Fibroblast of lung (primary cell): ENCODE measurements at regions not wholly inside any gene's neighbourhood (a gene's known extent, or its start where the extent isn't known, plus 50 kb on each side); places are given as distances from the start of the nearest gene placed in this dataset.

ENCODE experiments used
- DNase-seq, 2 donors: peaks; one replicate each; pipeline versions ENCODE4 v3.0.0 to v3.0.0-alpha.2; 2010; ENCODE audit warnings: low read depth in 2 of 2
- H2AFZ ChIP-seq: 2 replicates; pipeline ENCODE4 v1.5.1; 2012; ENCODE audit warnings: low read length, control low read depth, inconsistent platforms
- H3K27ac ChIP-seq: 2 replicates; pipeline ENCODE4 v1.5.1; 2011; ENCODE audit warnings: low read length, control low read depth; ENCODE audit not compliant: insufficient read depth
- H3K27me3 ChIP-seq: 2 replicates; pipeline ENCODE4 v1.5.1; 2011; ENCODE audit warnings: mild to moderate bottlenecking, low read length; ENCODE audit not compliant: control insufficient read depth, insufficient read depth
- H3K36me3 ChIP-seq: 2 replicates; pipeline ENCODE4 v1.5.1; 2011; ENCODE audit warnings: low read length; ENCODE audit not compliant: control insufficient read depth, insufficient read depth
- H3K4me1 ChIP-seq: 2 replicates; pipeline ENCODE4 v1.5.1; 2011; ENCODE audit warnings: low read length; ENCODE audit not compliant: control insufficient read depth, insufficient read depth; ENCODE audit errors: extremely low read depth
- H3K4me2 ChIP-seq: 2 replicates; pipeline ENCODE4 v1.5.1; 2011; ENCODE audit warnings: low read length, control low read depth; ENCODE audit not compliant: insufficient read depth; ENCODE audit errors: extremely low read depth
- H3K4me3 ChIP-seq, 4 experiments: fragments of 200-600 bp in 1 of 4; sonication (generic) in 1 of 4; replicated peaks in 1 of 4; 2 replicates each; pipeline ENCODE4 v1.5.1; 2011 to 2016; ENCODE audit warnings: low read length in 4 of 4, low read depth in 3 of 4, mild to moderate bottlenecking in 3 of 4, control low read depth in 2 of 4, inconsistent platforms in 1 of 4, mixed read lengths in 1 of 4; ENCODE audit not compliant: insufficient read depth in 1 of 4; ENCODE audit errors: control extremely low read depth in 1 of 4
- H3K79me2 ChIP-seq: 2 replicates; pipeline ENCODE4 v1.5.1; 2012; ENCODE audit warnings: mild to moderate bottlenecking, low read length, inconsistent platforms; ENCODE audit not compliant: control insufficient read depth, insufficient read depth
- H3K9ac ChIP-seq: 2 replicates; pipeline ENCODE4 v1.5.1; 2011; ENCODE audit warnings: mild to moderate bottlenecking, low read length, control low read depth; ENCODE audit not compliant: insufficient read depth
- H3K9me3 ChIP-seq: 2 replicates; pipeline ENCODE4 v1.5.1; 2012; ENCODE audit warnings: low read depth, low read length; ENCODE audit not compliant: control insufficient read depth, insufficient read depth
- H4K20me1 ChIP-seq: 2 replicates; pipeline ENCODE4 v1.5.1; 2011; ENCODE audit warnings: low read length; ENCODE audit not compliant: control insufficient read depth, insufficient read depth; ENCODE audit errors: extremely low read depth
- CTCF ChIP-seq, 2 donors: IDR thresholded peaks in 1 of 2; conservative IDR thresholded peaks in 1 of 2; 1 replicate in 1 of 2; 2 replicates in 1 of 2; pipeline ENCODE4 v1.5.1; 2011 to 2012; ENCODE audit warnings: low read length in 2 of 2, control low read depth in 1 of 2, inconsistent platforms in 1 of 2, low read depth in 1 of 2, mild to moderate bottlenecking in 1 of 2
- EZH2 ChIP-seq: IDR thresholded peaks from 2 replicates; pipeline ENCODE4 v1.5.1; 2012; ENCODE audit warnings: low read length, control low read depth, mild to moderate bottlenecking; ENCODE audit errors: missing control alignments

GRCh38 chr14:71701990-71702389 is 230.2 kb upstream of the RGS6 start:
- H3K4me2 ChIP-seq, result no peak overlapping the region
- H3K27me3 ChIP-seq, result no peaks in the 10 kb centered on the region
- peaks cover 8% of the 10 kb centered on the region for H3K4me1 ChIP-seq
- no peak overlapping the region for H3K27ac ChIP-seq
- peak in 1 of 2 donors; percentile 83 for DNase-seq
- H4K20me1 ChIP-seq, result no peaks in the 10 kb centered on the region
- no peak overlapping the region for H2AFZ ChIP-seq
- H3K4me3 ChIP-seq, result no peak overlapping the region
- no peaks in the 10 kb centered on the region for H3K79me2 ChIP-seq
- no peaks in the 10 kb centered on the region for H3K9me3 ChIP-seq
- H3K9ac ChIP-seq, result no peak overlapping the region
- no peaks in the 10 kb centered on the region for H3K36me3 ChIP-seq
- TF ChIP-seq EZH2 (no peak), CTCF (conservative IDR thresholded peaks at IDR 0.05 in 1 of 2, IDR thresholded peaks at IDR 0.05 in 1 of 2; ENCODE audit: low read depth in 1 of 2, low read length in 2 of 2) (no peak)

GRCh38 chr14:71702786-71703185 is 229.4 kb upstream of the RGS6 start:
- peaks cover 8% of the 10 kb centered on the region for H3K4me1 ChIP-seq
- H3K79me2 ChIP-seq, result no peaks in the 10 kb centered on the region
- H3K27me3 ChIP-seq, result no peaks in the 10 kb centered on the region
- no peak for TF ChIP-seq EZH2
- H3K27ac ChIP-seq, result no peak overlapping the region
- no peak overlapping the region for H2AFZ ChIP-seq
- no peaks in the 10 kb centered on the region for H3K36me3 ChIP-seq
- no peak overlapping the region for H3K9ac ChIP-seq
- no peaks in the 10 kb centered on the region for H4K20me1 ChIP-seq
- no peak overlapping the region for H3K4me2 ChIP-seq
- H3K4me3 ChIP-seq, result no peak overlapping the region
- no peak for DNase-seq
- no peaks in the 10 kb centered on the region for H3K9me3 ChIP-seq

- no peak overlapping the region for H3K4me3 ChIP-seq
- DNase-seq, result peak; percentile 39 to 83
- H3K36me3 ChIP-seq, result no peaks in the 10 kb centered on the region
- peaks cover 8% of the 10 kb centered on the region for H3K4me1 ChIP-seq
- H3K79me2 ChIP-seq, result no peaks in the 10 kb centered on the region
- peak overlapping the region; percentile 32 for H3K27ac ChIP-seq
- H3K9ac ChIP-seq, result no peak overlapping the region
- H3K9me3 ChIP-seq, result no peaks in the 10 kb centered on the region
- H4K20me1 ChIP-seq, result no peaks in the 10 kb centered on the region
- H2AFZ ChIP-seq, result no peak overlapping the region
- H3K4me2 ChIP-seq, result no peak overlapping the region
- TF ChIP-seq EZH2, result no peak
- TF ChIP-seq CTCF (conservative IDR thresholded peaks at IDR 0.05 in 1 of 2, IDR thresholded peaks at IDR 0.05 in 1 of 2; ENCODE audit: low read depth in 1 of 2, low read length in 2 of 2), result no peak
- H3K27me3 ChIP-seq, result no peaks in the 10 kb centered on the region
These were observed 228.8 kb upstream of the RGS6 start for GRCh38 chr14:71703477-71703876.

- Histone ChIP-seq H3K36me3 (peaks cover 2% of the 10 kb centered on the region), H3K27me3 (no peaks in the 10 kb centered on the region), H3K4me3 (no peak overlapping the region), H3K9ac (no peak overlapping the region), H3K9me3 (no peaks in the 10 kb centered on the region), H2AFZ (no peak overlapping the region), H3K27ac (no peak overlapping the region), H3K79me2 (no peaks in the 10 kb centered on the region), H4K20me1 (no peaks in the 10 kb centered on the region), H3K4me2 (no peak overlapping the region), H3K4me1 (peaks cover 8% of the 10 kb centered on the region)
- DNase-seq, result no peak
- TF ChIP-seq EZH2 (no peak), CTCF (conservative IDR thresholded peaks at IDR 0.05 in 1 of 2, IDR thresholded peaks at IDR 0.05 in 1 of 2; ENCODE audit: low read depth in 1 of 2, low read length in 2 of 2) (no peak)
These were observed 228.0 kb upstream of the RGS6 start for GRCh38 chr14:71704210-71704609.
